Esophagus muscularis mucosa (tissue), 4 donors: ENCODE measurements at regions not wholly inside any gene's neighbourhood (a gene's known extent, or its start where the extent isn't known, plus 50 kb on each side); places are given as distances from the start of the nearest gene placed in this dataset.

Experiments used
- DNase-seq: peaks from one replicate; pipeline ENCODE4 v3.0.0-alpha.2; 2017; ENCODE audit errors: extremely low spot score
- H3K27ac ChIP-seq, 4 donors: fragments of 200-600 bp; sonication (generic); replicated peaks in 1 of 4; 1 replicate in 3 of 4; 2 replicates in 1 of 4; pipeline ENCODE4 v1.5.1; 2016 to 2019; ENCODE audit warnings: mild to moderate bottlenecking in 1 of 4
- H3K27me3 ChIP-seq, 4 donors: fragments of 200-600 bp; sonication (generic); one replicate each; pipeline versions ENCODE4 v1.5.1 to v1.6.0; 2016 to 2019
- H3K36me3 ChIP-seq, 4 donors: fragments of 200-600 bp; sonication (generic); one replicate each; pipeline ENCODE4 v1.5.1; 2016 to 2019
- H3K4me1 ChIP-seq, 4 donors: fragments of 200-600 bp; sonication (generic); one replicate each; pipeline ENCODE4 v1.5.1; 2016 to 2019
- H3K4me3 ChIP-seq, 4 donors: fragments of 200-600 bp; sonication (generic); 1 replicate in 2 of 4; 2 replicates in 2 of 4; pipeline ENCODE4 v1.5.1; 2016 to 2019; ENCODE audit warnings: mild to moderate bottlenecking in 4 of 4, moderate library complexity in 1 of 4
- H3K9me3 ChIP-seq, 4 donors: fragments of 200-600 bp; sonication (generic); 1 replicate in 3 of 4; 2 replicates in 1 of 4; pipeline ENCODE4 v1.5.1; 2016 to 2019
- CTCF ChIP-seq, 3 experiments: fragments of 200-600 bp in 2 of 3; fragments of 450-650 bp in 1 of 3; sonication (generic) in 2 of 3; IDR thresholded peaks; one replicate each; pipeline ENCODE4 v1.5.1; 2017 to 2019; ENCODE audit warnings: antibody characterized with exemption in 3 of 3, mild to moderate bottlenecking in 2 of 3, moderate library complexity in 1 of 3
- EP300 ChIP-seq: sonication (generic); formaldehyde crosslinking; IDR thresholded peaks from one replicate; pipeline ENCODE4 v1.6.1; 2017; ENCODE audit warnings: antibody characterized with exemption
- POLR2A ChIP-seq: fragments of 450-650 bp; IDR thresholded peaks from one replicate; pipeline ENCODE4 v1.6.1; 2017; ENCODE audit warnings: antibody characterized with exemption, moderate library complexity, mild to moderate bottlenecking, low read depth
- POLR2AphosphoS5 ChIP-seq, 2 donors: sonication (generic); formaldehyde crosslinking; IDR thresholded peaks; one replicate each; pipeline ENCODE4 v1.6.1; 2017; ENCODE audit warnings: antibody characterized with exemption in 2 of 2
- WGBS: methylation state at CpG from one replicate; pipeline ENCODE4 v1.1.5; 2018; 5-methylcytosine and 5-hydroxymethylcytosine counted together
- intact Hi-C: fragments of 100-400 bp; cut with DNase I; formaldehyde crosslinking; loops from one replicate; pipeline ENCODE4 v1.15.1; 2023

- Histone ChIP-seq H3K4me3 (no peak overlapping the region), H3K9me3 (peaks cover 0 to 9% (median 0%) of the 10 kb centered on the region in 4 donors), H3K36me3 (no peaks in the 10 kb centered on the region), H3K27ac (no peak overlapping the region), H3K4me1 (no peaks in the 10 kb centered on the region), H3K27me3 (no peaks in the 10 kb centered on the region)
- 61% methylated on average over 5 of the region's 5 CpGs for WGBS
- DNase-seq, result no peak
- intact Hi-C loops, result no loop called here
- no peak for TF ChIP-seq CTCF (IDR thresholded peaks at IDR 0.05)
- no peak for TF ChIP-seq EP300
- TF ChIP-seq POLR2A, result no peak
- TF ChIP-seq POLR2AphosphoS5 (IDR thresholded peaks at IDR 0.05), result no peak
These were observed 314.7 kb upstream of the CNR1 start for GRCh38 chr6:88480816-88481215.

GRCh38 chr6:88477413-88477812, 311.3 kb upstream of the CNR1 start:
- intact Hi-C loops, result no loop called here
- TF ChIP-seq POLR2A (no peak), CTCF (IDR thresholded peaks at IDR 0.05) (no peak), POLR2AphosphoS5 (IDR thresholded peaks at IDR 0.05) (no peak)
- Histone ChIP-seq H3K9me3 (no peaks in the 10 kb centered on the region), H3K36me3 (no peaks in the 10 kb centered on the region), H3K4me3 (no peak overlapping the region), H3K27ac (no peak overlapping the region), H3K27me3 (no peaks in the 10 kb centered on the region), H3K4me1 (no peaks in the 10 kb centered on the region)
- 87% methylated on average over 3 of the region's 3 CpGs for WGBS
- DNase-seq, result no peak

- WGBS, result 83% methylated on average over 2 of the region's 2 CpGs
- intact Hi-C loops, result no loop called here
- Histone ChIP-seq H3K9me3 (no peaks in the 10 kb centered on the region), H3K4me3 (no peak overlapping the region), H3K4me1 (no peaks in the 10 kb centered on the region), H3K36me3 (no peaks in the 10 kb centered on the region), H3K27me3 (no peaks in the 10 kb centered on the region), H3K27ac (no peak overlapping the region)
- DNase-seq, result no peak
- TF ChIP-seq CTCF (IDR thresholded peaks at IDR 0.05) (no peak), POLR2AphosphoS5 (IDR thresholded peaks at IDR 0.05) (no peak), POLR2A (no peak), EP300 (no peak)
These were observed 310.2 kb upstream of the CNR1 start for GRCh38 chr6:88476388-88476787.

- Histone ChIP-seq H3K27me3 (no peaks in the 10 kb centered on the region), H3K36me3 (no peaks in the 10 kb centered on the region), H3K9me3 (no peaks in the 10 kb centered on the region), H3K4me3 (no peak overlapping the region), H3K27ac (no peak overlapping the region), H3K4me1 (no peaks in the 10 kb centered on the region)
- no peak for DNase-seq
- TF ChIP-seq POLR2AphosphoS5 (IDR thresholded peaks at IDR 0.05) (no peak), CTCF (IDR thresholded peaks at IDR 0.05) (no peak), POLR2A (no peak), EP300 (no peak)
- intact Hi-C loops, result no loop called here
These were observed 308.6 kb upstream of the CNR1 start for GRCh38 chr6:88474720-88475119.

- H3K27ac ChIP-seq, result no peak overlapping the region
- H3K36me3 ChIP-seq, result no peaks in the 10 kb centered on the region
- no peak overlapping the region for H3K4me3 ChIP-seq
- no peaks in the 10 kb centered on the region for H3K4me1 ChIP-seq
- no peaks in the 10 kb centered on the region for H3K9me3 ChIP-seq
- no peaks in the 10 kb centered on the region for H3K27me3 ChIP-seq
- intact Hi-C loops, result no loop called here
- no peak for DNase-seq
- TF ChIP-seq CTCF (IDR thresholded peaks at IDR 0.05) (no peak), POLR2AphosphoS5 (IDR thresholded peaks at IDR 0.05) (no peak), POLR2A (no peak), EP300 (no peak)
- 54% methylated on average over 2 of the region's 2 CpGs for WGBS
These were observed 307.4 kb upstream of the CNR1 start for GRCh38 chr6:88473589-88473988.
